GM06990 (cell line): ENCODE measurements at regions not wholly inside any gene's neighbourhood (a gene's known extent, or its start where the extent isn't known, plus 50 kb on each side); places are given as distances from the start of the nearest gene placed in this dataset.

Source experiments
- DNase-seq: peaks from one replicate; pipeline ENCODE4 v3.0.0-alpha.2; 2011; ENCODE audit not compliant: insufficient read length; ENCODE audit errors: extremely low read depth
- H3K27me3 ChIP-seq: replicated peaks from 2 replicates; pipeline ENCODE4 v1.6.0; 2011; ENCODE audit warnings: low read length; ENCODE audit not compliant: control insufficient read depth, insufficient read depth
- H3K36me3 ChIP-seq: 2 replicates; pipeline ENCODE4 v1.5.1; 2011; ENCODE audit warnings: low read length; ENCODE audit not compliant: control insufficient read depth, insufficient read depth
- H3K4me3 ChIP-seq: replicated peaks from 2 replicates; pipeline ENCODE4 v1.5.1; 2011; ENCODE audit warnings: low read depth, mild to moderate bottlenecking, control low read depth, low read length
- CTCF ChIP-seq: IDR thresholded peaks from 2 replicates; pipeline ENCODE4 v1.5.1; 2011; ENCODE audit warnings: low read length, control low read depth, mild to moderate bottlenecking, inconsistent platforms; ENCODE audit not compliant: insufficient read depth, poor library complexity, severe bottlenecking

GRCh38 chr12:85445060-85445938 lies 165.3 kb downstream of the ALX1 start:
- no peak for TF ChIP-seq CTCF
- H3K4me3 ChIP-seq, result no peak overlapping the region
- H3K27me3 ChIP-seq, result no peaks in the 10 kb centered on the region
- no peaks in the 10 kb centered on the region for H3K36me3 ChIP-seq
- DNase-seq, result no peak

GRCh38 chr12:85448031-85448430 lies 168.0 kb downstream of the ALX1 start:
- no peak for DNase-seq
- Histone ChIP-seq H3K36me3 (no peaks in the 10 kb centered on the region), H3K27me3 (no peaks in the 10 kb centered on the region), H3K4me3 (no peak overlapping the region)
- TF ChIP-seq CTCF, result no peak

GRCh38 chr12:85448548-85449139 lies 168.6 kb downstream of the ALX1 start:
- H3K36me3 ChIP-seq, result no peaks in the 10 kb centered on the region
- H3K4me3 ChIP-seq, result no peak overlapping the region
- peak; percentile 24 for TF ChIP-seq CTCF
- no peaks in the 10 kb centered on the region for H3K27me3 ChIP-seq
- no peak for DNase-seq

GRCh38 chr12:85457016-85457415 lies 177.0 kb downstream of the ALX1 start:
- TF ChIP-seq CTCF, result no peak
- no peak for DNase-seq
- no peaks in the 10 kb centered on the region for H3K36me3 ChIP-seq

GRCh38 chr12:85461127-85461526 lies 181.1 kb downstream of the ALX1 start:
- no peak for TF ChIP-seq CTCF
- Histone ChIP-seq H3K27me3 (no peaks in the 10 kb centered on the region), H3K36me3 (no peaks in the 10 kb centered on the region), H3K4me3 (no peak overlapping the region)
- no peak for DNase-seq

More at GRCh38 chr12:85457016-85457415, 177.0 kb downstream of the ALX1 start:
- H3K27me3 ChIP-seq, result no peaks in the 10 kb centered on the region; the same call in 1 of the 2 replicates
- H3K4me3 ChIP-seq, result no peak overlapping the region
